Astrocyte of the hippocampus (primary cell): ENCODE measurements at regions not wholly inside any gene's neighbourhood (a gene's known extent, or its start where the extent isn't known, plus 50 kb on each side); places are given as distances from the start of the nearest gene placed in this dataset.

ENCODE experiments used
- DNase-seq: peaks from one replicate; pipeline ENCODE4 v3.0.0; 2011; ENCODE audit warnings: low read depth, low spot score

DNA sequence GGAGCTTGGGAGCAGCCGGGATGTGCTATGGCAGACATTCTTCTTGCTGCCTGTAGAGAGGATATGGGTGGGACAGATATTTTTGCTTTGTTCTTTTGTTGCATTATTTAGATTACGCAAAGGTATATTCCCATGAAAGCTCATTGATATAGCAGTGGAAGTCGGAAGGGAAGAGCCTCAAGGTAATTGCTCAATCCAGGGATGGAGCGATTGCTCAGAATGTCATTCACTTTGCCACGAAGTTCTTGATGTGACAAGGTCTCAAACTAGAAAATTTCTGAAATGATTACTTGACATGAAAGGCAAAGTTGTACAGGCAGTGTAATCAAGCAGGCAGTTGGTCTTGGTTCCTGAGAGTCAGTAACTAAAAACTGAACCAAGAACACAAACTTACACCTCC lies 615.6 kb upstream of the CDH4 start:
- DNase-seq, result no peak

DNA sequence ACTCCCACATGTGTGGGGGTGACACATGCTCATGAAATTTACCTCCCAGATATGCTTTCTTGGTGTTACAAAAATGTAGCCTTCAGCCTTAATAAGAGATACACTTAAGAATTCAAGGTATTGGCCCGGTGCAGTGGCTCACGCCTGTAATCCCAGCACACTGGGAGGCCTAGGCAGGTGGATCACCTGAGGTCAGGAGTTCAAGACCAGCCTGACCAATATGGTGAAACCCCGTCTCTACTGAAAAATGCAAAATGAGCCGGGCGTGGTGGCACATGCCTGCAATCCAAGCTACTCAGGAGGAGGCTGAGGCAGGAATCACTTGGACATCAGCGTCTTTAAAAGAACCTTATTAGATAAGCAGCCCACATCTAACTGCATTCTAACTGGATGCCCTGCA lies 614.3 kb upstream of the CDH4 start:
- DNase-seq, result no peak

DNA sequence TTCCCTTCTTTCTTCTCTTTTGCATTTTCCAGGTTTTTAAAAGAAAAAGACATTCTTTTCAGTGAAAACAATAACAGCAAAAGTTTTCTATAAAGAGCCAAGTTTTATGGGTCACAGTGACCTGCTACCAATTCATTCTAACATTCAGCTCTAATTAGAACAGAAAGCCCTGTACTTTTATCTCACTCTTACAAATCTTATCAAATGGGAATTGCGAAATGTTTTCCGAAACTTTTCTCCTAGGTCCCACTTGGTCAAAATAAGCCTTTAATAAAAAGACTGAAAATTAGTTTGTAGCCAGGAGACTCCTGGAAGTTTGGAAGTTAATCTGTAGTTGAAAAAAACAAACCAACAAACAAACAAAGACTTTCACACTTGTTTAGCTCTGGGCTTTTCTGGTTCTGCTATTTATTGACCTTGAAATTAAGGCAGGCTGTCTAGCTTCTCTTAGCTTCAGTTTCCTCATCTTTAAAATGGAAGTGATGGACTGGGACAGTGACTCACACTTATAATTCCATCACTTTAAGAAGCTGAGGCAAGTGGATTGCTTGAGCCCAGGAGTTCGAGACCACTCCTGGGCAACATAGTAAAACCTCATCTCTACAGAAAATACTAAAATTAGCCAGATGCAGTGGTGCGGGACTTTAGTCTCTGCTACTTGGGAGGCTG lies 613.5 kb upstream of the CDH4 start:
- no peak for DNase-seq

DNA sequence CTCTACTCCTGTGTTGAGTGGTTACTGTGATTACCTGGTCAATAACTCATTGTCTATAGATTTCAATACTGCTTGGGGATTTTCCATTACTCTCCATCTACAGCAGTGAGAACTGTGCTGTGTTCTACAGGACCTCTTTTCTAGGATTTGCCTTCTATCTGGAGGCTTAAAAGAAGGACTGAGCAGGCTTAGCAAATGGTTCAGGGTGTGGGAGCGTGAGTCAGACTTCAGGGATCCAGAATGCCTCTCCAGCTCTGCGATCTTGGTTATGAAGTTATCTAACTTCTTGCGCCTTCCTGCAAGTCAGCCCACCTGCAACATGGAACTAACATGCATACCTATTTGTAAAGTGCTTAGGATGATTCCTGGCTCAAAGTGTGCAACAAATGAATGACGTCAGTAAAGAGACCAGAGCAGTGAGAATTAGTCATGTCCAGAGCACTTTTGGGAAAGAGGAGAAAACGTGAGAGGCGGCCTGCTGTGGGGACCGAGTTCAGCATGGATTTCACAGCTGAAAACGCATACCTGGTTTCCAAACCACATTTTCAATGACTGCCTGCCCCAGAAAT lies 610.1 kb upstream of the CDH4 start:
- DNase-seq, result peak; percentile 58

DNA sequence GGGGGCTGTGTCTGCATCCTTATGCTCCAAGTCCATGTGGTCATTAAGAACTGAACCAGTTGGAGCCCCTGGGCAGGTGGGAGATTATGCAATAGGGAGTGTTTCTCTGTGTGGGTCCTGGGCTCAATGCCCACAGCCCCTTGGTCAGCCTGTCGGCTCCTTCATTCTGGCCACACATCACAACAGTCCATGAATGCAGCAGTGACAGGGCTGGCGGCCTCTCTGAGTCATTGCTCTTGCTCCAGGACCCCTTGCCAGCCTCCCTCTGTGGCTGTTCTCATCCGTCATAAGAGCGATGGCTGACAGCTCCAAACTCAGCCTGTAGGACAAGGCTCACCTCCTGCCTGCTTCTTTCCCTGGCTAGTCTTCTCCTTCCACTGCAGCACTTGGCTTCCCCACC lies 609.5 kb upstream of the CDH4 start:
- peak; percentile 85 for DNase-seq

DNA sequence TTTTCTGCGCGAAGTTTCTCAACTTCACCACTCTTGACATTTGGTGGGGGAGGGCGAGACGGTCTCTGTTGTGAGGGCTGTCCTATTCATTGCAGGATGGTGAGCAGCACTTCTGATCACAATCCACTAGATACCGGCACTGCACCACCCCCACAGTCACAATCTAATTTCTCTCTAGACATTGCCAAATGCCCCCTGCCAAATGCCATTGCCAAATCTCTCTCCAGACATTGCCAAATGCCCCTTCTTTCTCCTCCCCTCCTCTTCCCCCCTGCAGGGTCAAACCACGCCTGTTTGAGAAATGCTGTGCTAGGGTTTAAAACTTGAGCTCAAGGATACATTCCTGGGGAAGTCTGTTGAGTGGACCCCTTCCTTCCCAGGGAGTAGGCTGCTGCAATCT lies 603.5 kb upstream of the CDH4 start:
- no peak for DNase-seq

DNA sequence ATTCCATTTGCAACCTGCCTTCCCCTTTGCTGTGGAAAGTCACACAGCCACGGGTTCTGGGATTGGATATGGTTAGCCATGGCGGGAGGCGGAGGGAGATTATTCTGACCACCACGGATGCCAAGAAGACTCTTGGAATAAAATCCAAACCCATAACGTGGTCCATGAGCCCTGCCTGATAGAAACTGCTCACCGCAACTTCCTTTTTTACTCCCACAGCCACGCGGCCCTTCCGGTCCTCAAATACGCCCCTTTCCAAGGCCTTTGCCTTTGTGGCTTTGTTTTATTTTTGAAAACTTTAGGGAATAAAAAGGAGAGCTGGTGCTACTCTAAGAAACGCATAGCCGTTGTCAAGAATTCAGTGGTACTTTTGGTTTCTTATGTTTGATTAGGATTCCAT lies 602.5 kb upstream of the CDH4 start:
- DNase-seq, result no peak

DNA sequence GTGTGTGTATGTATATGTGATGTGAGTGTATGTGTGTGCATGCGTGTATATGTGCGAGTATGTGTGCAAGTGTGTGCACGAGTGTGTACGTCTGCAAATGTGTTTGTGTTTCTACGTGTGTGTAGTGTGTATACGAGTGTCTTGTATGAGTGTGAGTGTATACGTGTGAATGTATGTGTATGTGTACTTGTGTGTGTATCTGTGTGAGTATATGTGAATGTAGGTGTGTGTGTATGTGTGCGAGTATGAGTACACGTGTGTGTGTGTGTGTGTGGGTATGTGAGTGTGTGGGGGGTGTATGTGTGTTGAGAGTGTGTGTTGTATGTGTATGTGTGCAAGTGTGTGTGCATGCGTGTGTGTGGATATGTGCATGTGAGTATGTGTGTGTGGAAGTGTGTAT lies 602.0 kb upstream of the CDH4 start:
- DNase-seq, result no peak

DNA sequence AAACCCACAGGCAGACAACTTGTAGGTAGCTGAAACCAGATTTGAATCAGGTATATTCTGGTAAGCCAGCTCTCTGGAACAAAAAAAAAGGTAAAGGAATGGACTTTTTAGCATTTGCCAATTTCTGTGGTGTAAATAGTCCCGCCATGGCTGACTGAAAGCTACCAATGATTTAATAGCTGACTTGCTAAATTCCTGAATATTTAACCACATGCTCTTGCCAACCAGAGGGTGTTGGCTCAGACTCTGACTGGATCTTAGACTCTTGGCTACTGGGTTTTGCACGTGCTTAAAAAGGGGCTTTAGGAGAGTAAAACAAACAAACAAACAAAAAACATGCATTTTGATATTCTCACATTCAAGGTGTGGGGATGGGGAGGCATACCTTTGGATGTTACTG lies 600.0 kb upstream of the CDH4 start:
- peak; percentile 8 for DNase-seq

DNA sequence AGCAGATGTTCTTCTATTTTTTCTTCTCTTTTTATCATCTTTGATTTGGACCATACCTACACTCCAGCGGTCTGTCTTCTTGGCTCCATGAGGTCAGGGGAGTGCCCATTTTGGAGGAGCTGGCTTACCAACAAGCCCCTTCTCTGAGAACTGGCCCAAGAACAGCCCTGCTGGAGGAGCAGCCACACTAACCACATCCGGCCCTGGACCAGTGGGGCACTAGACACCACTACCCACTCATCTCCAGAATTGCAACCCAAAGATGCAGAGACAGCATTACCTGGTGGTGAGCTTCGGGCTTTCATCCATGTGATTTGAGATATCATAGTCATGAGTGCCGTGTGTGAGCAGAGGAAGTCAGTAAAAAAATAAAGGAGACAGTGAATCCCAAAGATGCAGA lies 599.4 kb upstream of the CDH4 start:
- no peak for DNase-seq

DNA sequence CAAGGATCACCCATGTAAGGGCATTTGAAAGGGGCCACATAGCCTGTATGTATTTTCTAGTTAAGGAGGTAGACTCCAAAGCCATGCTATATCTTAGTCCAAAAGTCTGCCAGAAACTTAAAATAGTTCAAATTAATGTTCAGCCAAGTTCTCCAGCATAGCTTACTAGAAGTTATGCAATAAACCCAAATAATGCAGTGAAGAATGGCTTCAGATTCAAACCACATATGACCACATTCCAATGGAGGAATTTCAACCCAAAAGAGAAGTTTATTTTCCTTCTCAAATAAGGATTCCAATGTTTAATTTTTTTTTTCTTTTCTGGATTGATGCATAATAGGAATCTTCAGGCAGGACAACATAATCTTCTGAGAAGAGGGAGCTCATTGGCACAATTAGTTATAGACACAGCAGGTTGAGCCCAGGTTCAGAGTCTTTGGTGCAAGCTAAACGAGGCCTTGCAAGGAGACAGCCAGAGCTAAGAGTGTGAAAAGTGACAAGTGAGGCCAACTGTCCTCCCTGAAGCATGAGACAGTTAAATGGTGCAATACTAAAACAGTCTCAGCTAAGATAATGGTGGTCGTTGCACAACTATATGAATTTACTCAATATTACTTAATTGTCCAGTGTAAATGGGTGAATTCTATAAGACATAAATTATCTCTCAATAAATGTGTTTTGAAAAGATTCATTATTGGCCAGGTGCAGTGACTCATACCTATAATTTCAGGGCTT lies 598.8 kb upstream of the CDH4 start:
- peak; percentile 53 for DNase-seq

DNA sequence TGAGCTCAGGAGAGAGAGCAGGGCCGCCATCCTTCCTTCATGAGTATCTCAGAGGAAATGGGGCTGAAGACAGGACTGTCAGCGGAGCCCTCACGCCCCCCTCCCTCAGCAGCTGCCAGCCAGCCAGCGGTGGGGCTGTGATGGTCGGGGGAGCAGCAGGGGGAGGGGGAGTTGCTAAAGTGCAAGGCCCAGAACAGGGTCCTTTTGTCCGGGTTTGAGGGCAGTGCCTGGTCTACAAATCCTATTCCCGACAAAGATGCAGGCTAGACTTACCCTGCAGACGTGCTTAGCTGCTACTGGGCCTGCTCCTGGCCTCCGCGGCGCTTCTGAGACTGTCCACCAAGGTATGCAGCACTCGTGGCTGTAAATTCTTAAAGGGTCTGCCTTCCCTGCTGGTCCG lies 593.4 kb upstream of the CDH4 start:
- no peak for DNase-seq

DNA sequence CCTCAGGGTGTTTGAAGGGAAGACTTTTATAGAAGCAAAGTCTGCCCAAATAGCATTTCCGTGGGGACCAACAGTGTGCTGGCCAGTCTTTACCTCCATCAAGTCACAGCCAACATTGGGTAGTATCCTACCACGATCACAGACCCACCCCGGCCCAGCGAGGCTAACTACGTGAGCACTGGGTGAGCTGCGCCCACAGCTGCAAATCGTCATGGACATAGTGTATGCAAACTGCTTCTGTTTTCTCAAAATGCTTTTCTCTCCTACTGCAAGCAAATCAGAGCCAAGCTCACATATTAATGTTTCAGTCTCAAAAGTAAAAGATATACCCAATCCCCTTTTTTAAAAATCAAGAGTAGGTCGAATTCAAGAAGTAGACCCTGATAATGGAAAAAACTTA lies 592.8 kb upstream of the CDH4 start:
- no peak for DNase-seq

DNA sequence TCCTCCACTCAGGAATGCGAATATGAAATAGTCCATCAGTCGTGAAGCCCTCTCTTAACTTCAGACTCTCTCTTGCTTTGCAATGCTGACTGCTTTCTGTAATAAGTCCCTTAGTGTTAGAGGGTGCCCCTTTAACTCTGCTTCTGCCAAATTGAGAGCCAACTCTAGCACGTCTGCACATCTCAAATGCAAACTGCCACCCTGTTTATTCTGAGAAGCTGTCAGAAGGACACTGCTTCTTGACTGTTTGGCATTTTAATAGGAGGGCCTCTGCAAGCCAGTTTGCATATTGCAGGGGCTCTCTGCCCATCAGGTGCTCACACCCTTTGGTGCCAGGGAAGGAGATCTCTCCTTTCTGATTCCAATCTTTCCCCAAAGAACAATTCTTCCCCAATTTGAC lies 589.8 kb upstream of the CDH4 start:
- DNase-seq, result no peak

DNA sequence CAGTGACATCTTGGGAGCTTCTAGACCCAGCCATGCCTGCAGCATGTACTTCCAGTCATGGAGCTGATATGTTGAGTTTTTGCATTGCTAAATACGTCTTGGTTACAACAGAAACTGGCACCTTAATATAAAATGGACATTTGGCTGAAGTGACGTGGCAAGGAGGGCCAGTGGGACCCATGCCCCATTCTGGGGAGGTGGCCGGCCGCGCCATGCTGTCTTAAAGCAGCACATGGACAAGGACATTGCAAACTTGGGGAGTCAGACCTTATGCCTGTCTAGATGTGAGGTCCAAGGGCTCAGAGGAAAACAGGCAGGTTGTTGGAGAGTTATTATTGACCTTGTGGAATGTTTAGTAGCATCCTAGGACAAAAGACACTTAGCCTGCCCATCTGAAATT lies 588.0 kb upstream of the CDH4 start:
- no peak for DNase-seq

DNA sequence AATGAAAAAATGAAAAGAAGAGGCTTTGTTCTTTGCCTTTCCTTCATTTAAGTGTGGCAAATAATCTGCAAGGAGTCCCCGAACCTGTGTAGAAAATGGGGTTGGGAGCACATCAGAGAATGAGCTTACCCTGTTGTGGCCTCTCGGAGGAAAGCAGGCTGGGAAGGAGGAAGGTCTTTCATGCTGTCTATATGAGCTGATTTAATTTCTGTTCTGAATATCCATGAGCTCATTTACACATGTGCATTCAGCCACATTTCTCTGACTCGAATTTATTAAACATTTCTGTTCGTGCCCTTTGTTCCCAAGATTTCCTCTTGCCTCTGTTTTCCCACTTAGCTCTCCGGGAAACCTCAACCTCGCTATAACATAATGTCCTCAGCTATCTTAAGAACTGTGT lies 584.4 kb upstream of the CDH4 start:
- DNase-seq, result no peak

DNA sequence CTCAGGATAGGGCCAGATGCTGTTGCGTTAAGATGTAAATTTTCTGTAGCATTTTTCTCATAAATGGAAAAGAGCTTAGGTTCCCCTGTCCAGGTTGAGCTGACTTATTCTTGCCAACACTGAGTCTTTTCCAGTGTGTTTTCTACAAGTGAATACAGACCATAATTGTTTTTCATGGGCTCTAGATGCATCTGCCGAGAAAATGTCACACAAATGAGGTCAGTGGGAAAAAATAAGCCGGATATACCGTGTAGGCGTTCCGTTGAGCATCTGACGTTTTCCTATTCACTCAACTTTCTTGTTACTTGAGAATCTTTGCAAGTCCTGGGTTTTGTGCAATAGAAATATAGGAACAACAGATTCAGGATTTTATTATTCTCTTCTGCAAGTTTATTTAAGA lies 582.9 kb upstream of the CDH4 start:
- DNase-seq, result no peak

DNA sequence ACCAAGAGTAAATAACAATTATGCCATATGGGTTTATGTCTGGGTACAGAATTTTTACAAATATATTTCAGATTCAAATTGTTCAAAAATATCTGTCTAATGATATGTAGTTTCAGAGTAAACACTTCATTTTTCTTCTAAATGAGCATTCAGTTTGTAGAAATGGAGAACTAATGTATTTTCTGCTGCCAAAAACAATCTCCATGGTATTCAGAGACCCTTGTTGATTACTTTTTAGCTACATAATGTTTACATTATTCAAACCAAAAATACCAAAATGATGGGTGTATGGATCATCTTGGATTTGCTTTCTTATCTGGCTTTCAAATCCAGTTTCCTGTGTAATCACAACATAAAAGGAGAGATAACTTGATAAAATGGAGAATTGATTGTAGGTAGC lies 576.0 kb upstream of the CDH4 start:
- no peak for DNase-seq

DNA sequence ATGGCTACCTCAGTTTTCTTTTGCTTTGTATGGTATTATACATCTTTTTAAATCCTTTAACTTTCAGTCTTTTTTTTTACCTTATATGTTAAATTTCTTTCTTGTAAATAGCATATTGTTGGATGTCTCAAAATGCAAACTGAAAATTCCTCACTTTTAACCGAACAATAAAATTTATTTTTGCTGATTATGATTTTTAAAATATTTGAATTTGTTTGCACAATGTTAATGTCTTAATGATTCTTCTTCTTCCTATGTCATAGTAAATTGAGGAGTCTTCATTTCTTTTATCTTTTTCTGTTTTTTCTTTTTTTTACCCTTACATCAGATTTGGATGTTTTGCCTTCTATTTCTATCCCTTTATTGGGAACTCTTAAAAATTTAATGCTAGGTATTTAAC lies 574.2 kb upstream of the CDH4 start:
- no peak for DNase-seq

DNA sequence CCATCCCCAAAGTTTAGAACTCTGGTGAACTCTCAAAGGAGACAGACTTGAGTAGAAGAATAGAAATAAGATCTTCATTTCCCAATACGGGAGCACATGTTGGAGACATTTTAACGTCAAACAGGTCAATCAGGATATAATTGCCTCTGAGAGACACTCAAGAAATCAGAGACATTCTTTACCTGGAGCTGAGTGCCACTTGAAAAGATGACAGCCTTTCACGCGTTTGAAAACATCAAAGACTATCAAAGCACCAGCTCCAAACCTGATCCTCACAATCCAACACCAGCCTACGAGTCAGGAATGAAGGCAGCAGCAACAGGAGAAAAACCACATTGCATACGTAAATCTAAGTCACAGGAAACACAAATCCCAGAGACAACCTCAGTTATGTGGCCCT lies 571.5 kb upstream of the CDH4 start:
- DNase-seq, result no peak

DNA sequence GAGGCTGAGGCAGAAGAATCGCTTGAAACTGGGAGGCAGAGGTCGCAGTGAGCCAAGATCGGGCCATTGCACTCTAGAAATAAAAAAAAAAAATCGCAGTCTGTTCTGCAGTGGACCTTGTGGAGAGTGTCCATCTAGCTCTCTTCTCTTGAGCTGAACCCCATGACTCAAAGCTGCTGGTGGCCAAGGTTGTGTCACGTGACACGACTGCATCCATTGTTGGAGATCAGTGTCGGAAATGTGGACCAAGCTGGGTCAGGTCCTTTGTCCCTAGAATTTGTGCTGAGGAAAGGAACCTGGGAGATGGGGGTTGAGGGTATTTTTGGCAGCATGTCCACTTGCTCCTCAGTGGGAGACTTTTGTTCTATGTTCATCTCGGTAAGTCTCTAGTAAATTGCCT lies 564.8 kb upstream of the CDH4 start:
- DNase-seq, result no peak

DNA sequence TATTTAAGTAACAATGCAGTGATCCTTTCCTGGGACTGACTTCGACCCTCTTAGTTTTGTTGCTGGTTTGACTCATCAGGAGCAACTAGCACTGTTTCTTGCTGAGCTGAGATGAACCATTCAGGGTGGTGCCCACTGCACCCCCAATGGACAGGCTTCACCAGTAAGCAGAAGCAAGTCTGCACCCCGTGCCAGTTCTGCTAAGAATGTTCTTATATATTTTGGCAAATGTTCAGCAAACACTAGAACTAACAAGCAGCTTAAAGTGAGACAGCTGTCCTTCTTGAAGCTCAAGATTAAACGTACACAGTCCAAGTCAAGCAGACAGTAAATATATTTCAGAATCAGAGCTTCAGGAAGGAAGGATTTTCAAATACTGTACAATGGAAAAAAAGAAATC lies 561.3 kb upstream of the CDH4 start:
- DNase-seq, result no peak

DNA sequence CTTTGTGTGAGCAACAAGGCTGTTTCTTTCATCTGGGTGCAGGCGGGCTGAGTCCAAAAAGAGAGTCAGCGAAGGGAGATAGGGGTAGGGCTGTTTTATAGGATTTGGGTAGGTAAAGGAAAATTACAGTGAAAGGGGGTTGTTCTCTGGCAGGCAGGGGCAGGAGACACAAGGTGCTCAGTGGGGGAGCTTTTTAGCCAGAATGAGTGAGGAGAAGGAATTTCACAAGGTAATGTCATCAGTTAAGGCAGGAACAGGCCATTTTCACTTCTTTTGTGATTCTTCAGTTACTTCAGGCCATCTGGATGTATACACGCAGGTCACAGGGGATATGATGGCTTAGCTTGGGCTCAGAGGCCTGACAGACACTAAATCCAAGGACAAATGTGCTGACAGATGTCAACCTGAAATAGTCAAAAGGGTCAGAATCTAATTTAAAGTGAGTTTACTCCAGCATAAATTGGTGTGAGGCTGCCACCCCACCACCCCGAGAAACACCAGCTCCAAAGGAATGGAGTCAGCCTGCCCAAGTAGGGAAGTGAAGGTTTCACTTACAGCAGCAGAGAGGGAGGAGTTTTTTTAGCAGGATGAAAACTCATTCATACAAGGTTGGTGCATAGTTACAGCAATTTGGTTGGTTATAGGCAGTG lies 560.0 kb upstream of the CDH4 start:
- DNase-seq, result no peak
